GM10248 (cell line): ENCODE measurements at regions not wholly inside any gene's neighbourhood (a gene's known extent, or its start where the extent isn't known, plus 50 kb on each side); places are given as distances from the start of the nearest gene placed in this dataset.

Experiments used
- CTCF ChIA-PET: fragments of 300-600 bp; sonication (Branson Sonifier 250); formaldehyde crosslinking; extraction: SDS; loops from one replicate; lab custom pipeline; 2021; ENCODE audit warnings: antibody characterized with exemption; lab: Yijun Ruan, JAX
- POLR2A ChIA-PET: fragments of 350-650 bp; sonication (Branson Sonifier 250); formaldehyde crosslinking; extraction: SDS; loops from one replicate; lab custom pipeline; 2020; ENCODE audit warnings: antibody characterized with exemption; lab: Yijun Ruan, JAX
- DNase-seq: peaks from one replicate; pipeline ENCODE4 v3.0.0; 2012; ENCODE audit errors: extremely low spot score
- TF ChIP-seq, protein P1 (sequence below): IDR thresholded peaks from 2 replicates; pipeline ENCODE4 v1.5.1; 2012; ENCODE audit warnings: mild to moderate bottlenecking, low read depth; ENCODE audit errors: extremely low read depth, missing control alignments, control extremely low read depth

DNA sequence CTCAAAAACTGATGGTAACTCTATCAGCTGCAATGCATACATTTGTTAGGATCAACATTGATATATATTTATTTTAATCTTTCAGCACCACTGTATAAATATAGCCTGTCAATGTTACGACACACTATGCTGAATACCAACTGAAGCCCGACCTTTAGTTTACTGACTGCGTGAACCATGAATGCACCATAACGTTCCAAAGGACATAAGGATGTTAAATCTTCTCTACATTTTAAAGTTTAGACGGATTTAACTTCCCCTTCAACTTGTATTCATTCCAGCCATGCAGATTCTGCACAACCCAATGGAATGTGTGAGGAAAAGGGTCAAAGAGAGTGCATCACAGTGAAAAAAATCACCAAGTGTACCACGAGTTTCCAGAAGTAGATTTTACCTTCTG is 489.5 kb downstream of the IRS1 start:
- DNase-seq: no peak
- TF ChIP-seq, protein P1, sequence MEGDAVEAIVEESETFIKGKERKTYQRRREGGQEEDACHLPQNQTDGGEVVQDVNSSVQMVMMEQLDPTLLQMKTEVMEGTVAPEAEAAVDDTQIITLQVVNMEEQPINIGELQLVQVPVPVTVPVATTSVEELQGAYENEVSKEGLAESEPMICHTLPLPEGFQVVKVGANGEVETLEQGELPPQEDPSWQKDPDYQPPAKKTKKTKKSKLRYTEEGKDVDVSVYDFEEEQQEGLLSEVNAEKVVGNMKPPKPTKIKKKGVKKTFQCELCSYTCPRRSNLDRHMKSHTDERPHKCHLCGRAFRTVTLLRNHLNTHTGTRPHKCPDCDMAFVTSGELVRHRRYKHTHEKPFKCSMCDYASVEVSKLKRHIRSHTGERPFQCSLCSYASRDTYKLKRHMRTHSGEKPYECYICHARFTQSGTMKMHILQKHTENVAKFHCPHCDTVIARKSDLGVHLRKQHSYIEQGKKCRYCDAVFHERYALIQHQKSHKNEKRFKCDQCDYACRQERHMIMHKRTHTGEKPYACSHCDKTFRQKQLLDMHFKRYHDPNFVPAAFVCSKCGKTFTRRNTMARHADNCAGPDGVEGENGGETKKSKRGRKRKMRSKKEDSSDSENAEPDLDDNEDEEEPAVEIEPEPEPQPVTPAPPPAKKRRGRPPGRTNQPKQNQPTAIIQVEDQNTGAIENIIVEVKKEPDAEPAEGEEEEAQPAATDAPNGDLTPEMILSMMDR: no peak

GRCh38 chr2:226308986-226309385 is 490.6 kb downstream of the IRS1 start:
- no peak for DNase-seq
- POLR2A ChIA-PET: no interaction called here

More for the DNA sequence above, 489.5 kb downstream of the IRS1 start:
- POLR2A ChIA-PET: no interaction called here
- CTCF ChIA-PET: no interaction called here

DNA sequence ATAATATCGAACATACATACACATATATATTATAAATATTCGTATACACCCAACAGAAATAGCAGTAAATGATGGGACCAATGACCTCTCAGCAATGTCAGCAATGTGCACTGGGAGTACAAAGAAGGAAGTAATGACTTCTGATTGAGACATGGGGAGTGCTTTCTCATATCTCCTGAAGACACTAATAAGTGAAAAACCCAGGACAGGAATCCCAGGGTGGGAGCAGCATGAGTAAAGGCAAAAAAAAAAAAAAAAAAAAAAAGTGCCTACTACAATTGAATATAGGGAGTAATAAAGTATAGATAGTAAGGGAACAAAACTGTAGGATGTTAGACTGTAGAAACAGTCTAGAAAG is 491.3 kb downstream of the IRS1 start:
- TF ChIP-seq, protein P1: no peak

More at GRCh38 chr2:226308986-226309385, 490.6 kb downstream of the IRS1 start:
- CTCF ChIA-PET: no interaction called here
- TF ChIP-seq, protein P1: no peak

GRCh38 chr2:226307487-226308322 is 491.9 kb downstream of the IRS1 start:
- ChIA-PET POLR2A (no interaction called here), CTCF (interaction anchor here (1.2 kb wide), 1 partner anchor 24 kb away, joined by 3 read pairs; no protein-coding TSS in a partner anchor)
- no peak for DNase-seq
- TF ChIP-seq, protein P1: no peak

More for the DNA sequence above, 491.3 kb downstream of the IRS1 start:
- CTCF ChIA-PET: no interaction called here
- DNase-seq: no peak
- POLR2A ChIA-PET: no interaction called here

DNA sequence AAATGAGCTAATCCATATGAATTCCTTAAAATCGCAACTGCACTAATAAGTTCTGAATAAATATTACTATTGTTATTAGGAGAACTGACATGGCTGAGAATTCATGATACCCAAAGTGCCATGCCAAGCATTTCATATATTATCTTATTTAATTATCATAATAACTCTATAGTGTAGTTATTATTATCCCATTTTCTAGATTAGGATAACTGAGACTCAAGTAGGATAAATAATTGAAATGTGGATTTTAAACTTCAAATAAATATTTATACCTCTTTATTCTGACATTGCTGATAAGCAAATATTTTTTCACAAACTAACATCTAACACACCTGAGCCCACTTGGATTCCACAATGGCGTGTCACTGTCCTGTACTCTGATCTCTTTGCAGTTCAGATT is 492.7 kb downstream of the IRS1 start:
- no peak for DNase-seq
- POLR2A ChIA-PET: no interaction called here
- CTCF ChIA-PET: interaction anchor here (1.2 kb wide), 1 partner anchor 24 kb away, joined by 3 read pairs; no protein-coding TSS in a partner anchor
- TF ChIP-seq, protein P1: no peak

- ChIA-PET CTCF (no interaction called here), POLR2A (no interaction called here)
- TF ChIP-seq, protein P1: no peak
- DNase-seq: no peak
Measured at GRCh38 chr2:226304308-226304707, 495.3 kb downstream of the IRS1 start.

DNA sequence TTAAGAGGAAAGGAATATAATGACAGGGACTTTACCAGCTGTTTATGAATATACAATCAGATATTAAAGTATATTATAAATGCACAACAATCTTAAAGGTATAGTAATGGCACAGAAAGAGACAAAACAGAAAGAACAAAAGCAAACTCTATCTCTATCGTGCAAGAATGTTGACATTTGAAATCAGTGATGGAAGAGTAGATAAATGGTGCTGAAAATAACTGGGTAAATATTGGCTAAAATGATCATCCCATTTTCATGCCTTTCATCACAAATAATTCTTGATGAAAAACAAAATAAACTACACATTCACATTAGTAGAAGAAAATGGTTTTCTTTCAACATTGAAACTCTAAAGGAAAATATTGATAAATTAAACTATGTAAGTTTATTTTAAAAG is 495.9 kb downstream of the IRS1 start:
- TF ChIP-seq, protein P1: no peak
- ChIA-PET POLR2A (no interaction called here), CTCF (no interaction called here)
- no peak for DNase-seq
